Aorta (tissue), 5 donors: ENCODE measurements at regions not wholly inside any gene's neighbourhood (a gene's known extent, or its start where the extent isn't known, plus 50 kb on each side); places are given as distances from the start of the nearest gene placed in this dataset.

Source experiments
- ATAC-seq: fragments of 200-7000 bp; cut with Tn5 transposase; one replicate; pipeline ENCODE4 v1.9.1; 2022; ENCODE audit warnings: moderate library complexity; ENCODE audit not compliant: low FRiP score
- DNase-seq, 2 donors: peaks; one replicate each; pipeline ENCODE4 v3.0.0-alpha.2; 2020
- H3K27ac ChIP-seq, 2 donors: one replicate each; pipeline ENCODE4 v1.5.1; 2013; ENCODE audit warnings: low read length in 2 of 2, mild to moderate bottlenecking in 2 of 2, moderate library complexity in 2 of 2, control low read depth in 1 of 2, inconsistent platforms in 1 of 2, low read depth in 1 of 2
- H3K27me3 ChIP-seq, 2 donors: one replicate each; pipeline ENCODE4 v1.6.1; 2013; ENCODE audit warnings: control low read depth in 1 of 2, low read length in 1 of 2, mild to moderate bottlenecking in 1 of 2, moderate library complexity in 1 of 2; ENCODE audit not compliant: insufficient read depth in 2 of 2, control insufficient read depth in 1 of 2
- H3K36me3 ChIP-seq, 2 donors: one replicate each; pipeline ENCODE4 v1.6.1; 2013; ENCODE audit warnings: control low read depth in 1 of 2, low read length in 1 of 2, mild to moderate bottlenecking in 1 of 2; ENCODE audit not compliant: insufficient read depth in 2 of 2, control insufficient read depth in 1 of 2
- H3K4me1 ChIP-seq, 2 donors: one replicate each; pipeline ENCODE4 v1.6.1; 2013; ENCODE audit warnings: low read length in 2 of 2, control low read depth in 1 of 2, mild to moderate bottlenecking in 1 of 2, moderate library complexity in 1 of 2; ENCODE audit not compliant: insufficient read depth in 2 of 2, control insufficient read depth in 1 of 2
- H3K4me3 ChIP-seq, 2 donors: one replicate each; pipeline ENCODE4 v1.5.1; 2013; ENCODE audit warnings: low read length in 2 of 2, control low read depth in 1 of 2, mild to moderate bottlenecking in 1 of 2
- H3K9me3 ChIP-seq: one replicate; pipeline ENCODE4 v1.6.1; 2013; ENCODE audit warnings: mild to moderate bottlenecking, low read length; ENCODE audit not compliant: control insufficient read depth
- WGBS, 2 donors: extraction: QIAGEN DNeasy Blood & Tissue Kit; methylation state at CpG; one replicate each; pipeline ENCODE4 v1.1.7; 2013; 5-methylcytosine and 5-hydroxymethylcytosine counted together
- intact Hi-C, 2 donors: fragments of 100-400 bp; cut with DNase I; formaldehyde crosslinking; loops; one replicate each; pipeline versions ENCODE4 v1.14.2 to v1.15.0; 2022
- donor health status: healthy with polysubstance abuse.
- donor health status: Bipolar disorder and iron deficiency.
- donor health status: DM: no; HTN: no; CAD: no.
- donor health status: DM: no; HTN: no; CAD: no.
- donor health status: DM: yes; HTN: yes; CAD: no.

- Histone ChIP-seq H3K9me3 (no peaks in the 10 kb centered on the region), H3K27me3 (no peaks in the 10 kb centered on the region), H3K27ac (peak overlapping the region; percentile 40 to 57), H3K36me3 (no peaks in the 10 kb centered on the region), H3K4me1 (peaks cover 2 to 5% of the 10 kb centered on the region in 2 donors), H3K4me3 (no peak overlapping the region)
- ATAC-seq (no peak), DNase-seq (no peak)
- WGBS, 2 donors, result 89 to 90% methylated on average over 3 of the region's 3 CpGs
- intact Hi-C loops, result loop anchor here in 1 of 2 donors (2.0 kb wide), 1 partner anchor 90 kb away; the partner anchor contains the start of gene C1orf21
Observed at GRCh38 chr1:184297244-184297750, 89.5 kb upstream of the C1orf21 start.

GRCh38 chr1:184298440-184299405 lies 88.1 kb upstream of the C1orf21 start:
- intact Hi-C loops, result no loop called here
- no peaks in the 10 kb centered on the region for H3K36me3 ChIP-seq
- no peak overlapping the region for H3K4me3 ChIP-seq
- H3K27me3 ChIP-seq, result no peaks in the 10 kb centered on the region
- peaks cover 2 to 5% of the 10 kb centered on the region in 2 donors for H3K4me1 ChIP-seq
- WGBS, 2 donors, result 82 to 83% methylated on average over 6 of the region's 6 CpGs
- DNase-seq, result no peak
- no peak for ATAC-seq
- H3K9me3 ChIP-seq, result no peaks in the 10 kb centered on the region
- no peak overlapping the region for H3K27ac ChIP-seq

- Histone ChIP-seq H3K9me3 (no peaks in the 10 kb centered on the region), H3K36me3 (no peaks in the 10 kb centered on the region), H3K4me3 (no peak overlapping the region), H3K27ac (no peak overlapping the region), H3K27me3 (no peaks in the 10 kb centered on the region), H3K4me1 (peaks cover 2 to 5% of the 10 kb centered on the region in 2 donors)
- intact Hi-C loops, result no loop called here
- ATAC-seq, result no peak
- no peak for DNase-seq
- WGBS, 2 donors, result 89 to 95% methylated on average over 2 of the region's 2 CpGs
Observed at GRCh38 chr1:184299406-184299790, 87.4 kb upstream of the C1orf21 start.

GRCh38 chr1:184299796-184300195 lies 87.0 kb upstream of the C1orf21 start:
- 90 to 92% methylated on average over 2 of the region's 2 CpGs for WGBS, 2 donors
- Histone ChIP-seq H3K4me1 (peaks cover 2 to 5% of the 10 kb centered on the region in 2 donors), H3K4me3 (no peak overlapping the region), H3K27ac (no peak overlapping the region), H3K27me3 (no peaks in the 10 kb centered on the region), H3K9me3 (no peaks in the 10 kb centered on the region), H3K36me3 (no peaks in the 10 kb centered on the region)
- intact Hi-C loops, result no loop called here
- DNase-seq (no peak), ATAC-seq (no peak)

GRCh38 chr1:184300446-184300845 lies 86.4 kb upstream of the C1orf21 start:
- H3K4me3 ChIP-seq, result no peak overlapping the region
- no peak for DNase-seq
- H3K27ac ChIP-seq, result no peak overlapping the region
- H3K27me3 ChIP-seq, result no peaks in the 10 kb centered on the region
- no peak for ATAC-seq
- H3K4me1 ChIP-seq, result peaks cover 0 to 5% of the 10 kb centered on the region in 2 donors
- H3K36me3 ChIP-seq, result no peaks in the 10 kb centered on the region
- intact Hi-C loops, result no loop called here
- 23 to 26% methylated on average over 4 of the region's 4 CpGs for WGBS, 2 donors
- H3K9me3 ChIP-seq, result no peaks in the 10 kb centered on the region

- H3K4me1 ChIP-seq, result peaks cover 0 to 5% of the 10 kb centered on the region in 2 donors
- no peaks in the 10 kb centered on the region for H3K27me3 ChIP-seq
- no peak overlapping the region for H3K4me3 ChIP-seq
- no peak overlapping the region for H3K27ac ChIP-seq
- DNase-seq (no peak), ATAC-seq (no peak)
- intact Hi-C loops, result no loop called here
- no peaks in the 10 kb centered on the region for H3K36me3 ChIP-seq
- whole genome bisulfite sequencing, 2 donors, result 95 to 97% methylated on average over 1 of the region's 1 CpG
- H3K9me3 ChIP-seq, result no peaks in the 10 kb centered on the region
Observed at GRCh38 chr1:184301227-184301626, 85.6 kb upstream of the C1orf21 start.

- Histone ChIP-seq H3K4me1 (peaks cover 0 to under 1% of the 10 kb centered on the region in 2 donors), H3K4me3 (no peak overlapping the region), H3K27me3 (no peaks in the 10 kb centered on the region), H3K9me3 (no peaks in the 10 kb centered on the region), H3K27ac (no peak overlapping the region), H3K36me3 (no peaks in the 10 kb centered on the region)
- WGBS, 2 donors, result 93% methylated on average over 3 of the region's 3 CpGs
- ATAC-seq (no peak), DNase-seq (no peak)
- intact Hi-C loops, result no loop called here
Observed at GRCh38 chr1:184302346-184302745, 84.5 kb upstream of the C1orf21 start.

GRCh38 chr1:184310157-184310819 lies 76.5 kb upstream of the C1orf21 start:
- no peaks in the 10 kb centered on the region for H3K9me3 ChIP-seq
- H3K4me1 ChIP-seq, result no peaks in the 10 kb centered on the region
- H3K4me3 ChIP-seq, result no peak overlapping the region
- DNase-seq (no peak), ATAC-seq (no peak)
- WGBS, 2 donors, result 93 to 95% methylated on average over 1 of the region's 1 CpG
- no peak overlapping the region for H3K27ac ChIP-seq
- intact Hi-C loops, result no loop called here
- H3K27me3 ChIP-seq, result no peaks in the 10 kb centered on the region
- H3K36me3 ChIP-seq, result no peaks in the 10 kb centered on the region
